GM18867 (cell line): ENCODE measurements at regions not wholly inside any gene's neighbourhood (a gene's known extent, or its start where the extent isn't known, plus 50 kb on each side); places are given as distances from the start of the nearest gene placed in this dataset.
"Not testable (repeated sequence)": the region's sequence is repeated elsewhere in the genome, so short reads cannot be mapped to it uniquely, and the experiment has no call there.

ENCODE experiments used
- ATAC-seq: cut with Tn5 transposase; IDR thresholded peaks from one replicate; pipeline ENCODE4 v1.9.1; 2021; ENCODE audit warnings: mild to moderate bottlenecking, moderate library complexity; ENCODE audit not compliant: unreplicated experiment

DNA sequence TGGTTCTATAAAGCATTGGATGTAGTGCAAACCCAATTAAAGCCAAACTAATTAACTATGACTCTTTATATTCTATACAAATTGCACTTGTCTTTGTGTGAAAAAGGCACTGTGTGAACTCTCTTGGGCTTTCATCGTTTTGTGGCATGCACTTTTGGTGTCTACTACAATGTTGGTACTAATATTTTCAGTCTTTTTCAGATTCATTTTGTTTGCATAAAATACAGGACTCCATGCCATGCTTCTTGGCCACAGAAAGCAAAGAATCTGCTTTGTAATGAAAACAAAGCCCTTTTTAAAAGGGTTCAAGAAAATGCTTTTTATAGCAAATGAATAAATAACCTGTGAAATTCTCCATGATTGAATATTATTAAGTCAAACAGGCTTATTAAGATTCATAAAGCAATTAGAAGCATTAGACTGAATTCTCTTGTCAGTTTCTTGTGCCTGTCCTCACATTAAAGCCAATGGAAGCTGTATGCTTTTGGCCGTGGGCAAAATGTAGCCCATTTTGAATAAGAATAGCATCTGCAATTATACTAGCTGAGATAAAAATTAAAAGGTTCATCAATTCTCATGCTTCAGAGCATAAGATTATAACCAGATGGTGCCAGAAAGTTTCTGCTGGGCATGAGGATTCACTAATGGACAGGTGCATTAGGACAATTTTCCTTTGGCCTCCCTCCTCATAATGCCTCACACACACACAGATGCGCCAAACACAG is 1665.2 kb downstream of the SUCLG1 start:
- no peak for ATAC-seq

- ATAC-seq: no peak
These were observed 1666.8 kb downstream of the SUCLG1 start for GRCh38 chr2:82792316-82792715.

GRCh38 chr2:82790206-82791021 is 1668.7 kb downstream of the SUCLG1 start:
- ATAC-seq: no peak

DNA sequence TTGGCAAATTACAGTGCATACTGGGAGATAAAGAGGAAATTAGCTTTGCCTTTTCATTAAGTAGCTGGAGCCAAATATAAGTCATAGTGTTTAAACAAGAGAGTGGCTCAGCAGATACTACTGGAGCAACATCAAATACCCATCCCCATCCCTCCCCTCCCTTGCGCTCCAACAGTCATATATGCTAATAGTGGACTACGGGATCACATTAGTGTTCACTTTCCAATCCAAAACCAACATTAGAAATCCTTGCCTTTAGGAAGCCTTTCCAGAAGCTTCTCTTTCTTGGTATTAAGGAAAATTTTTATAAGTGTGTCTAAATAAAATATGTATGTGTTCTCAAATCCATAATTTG is 1669.3 kb downstream of the SUCLG1 start:
- no peak for ATAC-seq

DNA sequence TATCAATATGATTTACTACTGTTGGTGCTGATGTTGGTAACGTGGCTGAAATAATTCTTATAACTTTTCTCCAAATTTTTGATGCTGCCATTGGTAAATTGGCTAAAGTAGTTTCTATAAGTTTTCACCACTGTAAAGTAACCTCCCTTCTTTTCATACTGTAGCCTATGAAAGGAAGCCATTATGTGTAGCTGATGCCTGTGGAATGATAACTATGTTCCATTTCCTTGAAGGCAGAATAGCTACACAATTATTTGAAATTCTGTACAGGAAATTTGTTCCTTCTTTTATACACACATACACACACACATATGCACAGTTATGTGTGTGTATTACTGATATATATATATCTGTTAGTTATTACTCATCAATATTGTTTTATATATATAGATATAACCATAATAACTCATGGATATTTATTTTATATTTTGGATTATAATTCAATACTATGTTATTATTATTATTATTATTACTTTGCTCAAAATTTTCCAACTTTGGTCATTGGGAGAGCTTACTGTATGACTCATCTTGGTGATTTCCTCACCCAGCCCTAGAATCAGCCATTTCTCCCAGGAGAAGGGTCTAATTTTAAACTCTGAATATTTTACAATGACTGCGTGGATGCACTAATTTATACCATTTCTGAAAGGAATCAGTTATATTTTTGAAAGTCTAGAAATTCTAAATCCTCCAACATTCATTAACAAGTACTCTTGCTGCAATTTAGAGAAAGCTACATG is 1677.7 kb downstream of the SUCLG1 start:
- ATAC-seq: no peak

DNA sequence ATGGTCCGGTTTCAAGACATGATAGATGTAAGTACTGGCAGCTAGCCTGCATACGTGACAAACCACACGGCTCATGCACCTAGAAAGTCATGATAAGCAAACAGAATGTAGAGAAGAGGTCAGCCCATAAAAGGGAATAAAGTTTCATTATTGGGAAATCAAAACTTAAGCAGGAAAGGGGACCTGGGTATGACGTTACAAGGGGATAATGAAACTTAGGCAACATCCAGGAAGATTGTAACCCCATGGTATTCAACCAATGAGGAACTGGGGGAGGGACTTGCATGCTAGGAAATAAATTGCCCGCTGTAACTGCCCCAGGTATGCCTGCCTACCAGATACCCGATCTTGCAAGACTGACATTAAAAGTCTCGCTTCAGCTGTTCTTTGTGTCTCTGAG is 1679.0 kb downstream of the SUCLG1 start:
- no peak for ATAC-seq

- ATAC-seq: no peak
These were observed 1706.7 kb downstream of the SUCLG1 start for GRCh38 chr2:82752396-82752795.

- ATAC-seq: no peak
These were observed 1710.4 kb downstream of the SUCLG1 start for GRCh38 chr2:82748653-82749052.

DNA sequence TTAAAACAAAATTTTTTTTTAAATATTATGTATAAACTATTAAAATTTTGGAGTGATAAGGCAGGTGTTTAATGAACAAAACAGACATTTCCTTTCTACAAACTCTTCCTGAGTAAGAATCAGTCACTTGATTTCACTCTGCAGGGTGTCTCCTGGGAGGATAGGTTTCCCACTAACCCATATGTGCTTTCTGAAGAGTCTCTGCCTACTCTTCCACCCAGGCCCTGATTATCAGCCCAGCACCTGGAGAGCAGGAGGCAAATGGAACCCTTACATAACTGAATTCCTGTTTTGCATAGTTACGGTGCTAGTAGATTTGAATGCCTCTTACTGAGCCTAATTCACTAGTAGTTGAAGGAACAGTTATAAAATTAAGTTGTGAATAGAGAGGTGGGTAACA is 1718.6 kb downstream of the SUCLG1 start:
- ATAC-seq: no peak

DNA sequence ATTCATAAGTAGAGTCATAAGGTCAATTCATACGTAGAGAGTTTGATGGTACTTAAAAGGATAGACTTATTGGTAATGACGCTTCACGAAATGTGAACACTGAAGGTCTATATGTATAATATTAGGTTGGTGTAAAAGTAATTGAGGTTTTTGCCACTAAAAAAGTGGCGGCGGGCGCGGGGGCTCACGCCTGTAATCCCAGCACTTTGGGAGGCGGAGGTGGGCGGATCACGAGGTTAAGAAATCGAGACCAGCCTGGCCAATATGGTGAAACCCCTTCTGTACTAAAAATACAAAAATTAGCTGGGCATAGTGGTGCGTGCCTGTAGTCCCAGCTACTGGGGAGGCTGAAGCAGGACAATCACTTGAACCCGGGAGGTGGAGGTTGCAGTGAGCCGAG is 1721.1 kb downstream of the SUCLG1 start:
- not testable (repeated sequence) for ATAC-seq

- no peak for ATAC-seq
These were observed 1723.7 kb downstream of the SUCLG1 start for GRCh38 chr2:82735336-82735735.

GRCh38 chr2:82731824-82732223 is 1727.3 kb downstream of the SUCLG1 start:
- ATAC-seq: no peak

GRCh38 chr2:82730811-82731210 is 1728.3 kb downstream of the SUCLG1 start:
- no peak for ATAC-seq

DNA sequence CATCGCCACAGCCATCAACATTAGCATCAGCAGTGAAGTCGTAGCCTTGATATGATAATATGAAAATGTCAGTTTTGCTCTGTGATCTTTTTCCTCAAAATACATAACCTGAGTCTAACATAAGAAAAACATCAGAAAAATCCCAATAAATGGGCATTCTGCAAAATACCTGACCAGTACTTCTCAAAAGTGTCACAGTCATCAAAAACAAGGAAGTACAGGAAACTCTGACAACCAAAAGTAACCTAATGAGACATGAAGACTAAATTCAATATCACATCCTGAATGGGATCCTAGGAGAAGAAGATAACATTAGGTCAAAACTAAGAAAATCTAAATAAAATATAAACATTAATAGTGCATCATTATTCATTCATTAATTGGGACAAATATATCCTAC is 1731.0 kb downstream of the SUCLG1 start:
- ATAC-seq: no peak

GRCh38 chr2:82708681-82709080 is 1750.4 kb downstream of the SUCLG1 start:
- no peak for ATAC-seq

DNA sequence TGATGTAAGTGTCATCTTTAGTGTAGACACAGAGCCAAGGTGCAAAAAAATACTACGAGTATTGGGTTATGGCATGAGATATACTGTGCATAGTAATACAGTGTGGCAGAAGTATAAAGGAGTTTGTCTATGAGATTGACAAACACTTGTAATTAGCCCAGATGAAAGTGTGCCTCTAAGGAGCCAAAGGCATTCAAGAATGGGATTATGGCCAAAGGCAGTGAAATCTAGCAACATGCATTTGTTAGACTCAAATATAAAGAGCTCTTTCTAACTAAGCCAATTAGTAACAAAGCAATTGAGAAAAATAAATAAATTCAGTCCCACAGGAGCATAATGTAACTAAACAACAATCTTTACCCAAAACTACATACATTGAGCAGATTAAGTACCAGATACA is 1761.8 kb downstream of the SUCLG1 start:
- no peak for ATAC-seq

DNA sequence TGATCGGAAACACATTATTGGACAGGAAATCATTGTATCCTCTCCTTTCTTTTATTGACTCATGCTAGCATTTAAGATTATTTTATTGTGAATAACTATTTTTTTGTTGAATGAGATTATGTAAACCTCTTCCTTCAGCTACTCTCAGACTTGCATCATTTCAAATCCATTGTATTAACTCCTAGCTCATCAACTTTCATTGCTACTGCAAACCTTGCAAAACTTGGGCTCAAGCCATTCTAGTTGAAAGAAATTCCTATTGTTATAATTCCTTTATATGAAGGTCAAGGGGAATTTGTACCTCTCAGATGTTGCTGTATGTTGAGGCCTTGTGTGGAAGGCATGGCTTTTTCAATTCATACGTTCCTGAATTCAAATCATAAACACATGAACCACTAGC is 1764.6 kb downstream of the SUCLG1 start:
- ATAC-seq: no peak

DNA sequence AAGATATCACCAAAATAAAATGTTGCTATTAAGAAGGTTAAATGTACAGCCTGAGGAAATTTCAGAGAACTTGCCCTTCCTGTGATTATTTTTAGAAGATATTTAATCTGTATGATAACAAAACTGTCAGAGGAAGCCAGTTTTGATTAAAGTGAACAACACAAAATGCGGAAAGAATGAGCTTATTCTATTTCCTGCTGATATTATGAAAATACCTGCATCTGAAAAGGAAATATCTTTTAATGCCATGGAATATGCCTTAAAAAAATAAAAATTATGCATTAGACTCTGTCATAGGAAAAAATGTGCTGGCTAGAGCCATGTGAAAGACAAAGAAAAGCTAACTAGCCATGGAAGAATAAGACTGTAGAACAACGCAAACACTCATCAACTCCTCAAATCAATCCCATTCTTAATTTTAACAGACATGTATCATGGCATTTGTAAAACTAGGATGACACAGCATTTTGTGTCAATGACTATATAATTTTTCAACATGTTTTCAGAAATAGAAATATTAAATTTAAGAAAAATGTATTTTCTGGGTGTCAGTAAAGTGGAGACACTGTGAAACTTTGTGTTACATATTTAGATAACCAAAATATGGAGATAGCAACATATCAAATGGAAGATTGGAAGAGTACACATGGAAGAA is 1768.2 kb downstream of the SUCLG1 start:
- ATAC-seq: no peak

- ATAC-seq: no peak
These were observed 1783.9 kb downstream of the SUCLG1 start for GRCh38 chr2:82675186-82675585.

DNA sequence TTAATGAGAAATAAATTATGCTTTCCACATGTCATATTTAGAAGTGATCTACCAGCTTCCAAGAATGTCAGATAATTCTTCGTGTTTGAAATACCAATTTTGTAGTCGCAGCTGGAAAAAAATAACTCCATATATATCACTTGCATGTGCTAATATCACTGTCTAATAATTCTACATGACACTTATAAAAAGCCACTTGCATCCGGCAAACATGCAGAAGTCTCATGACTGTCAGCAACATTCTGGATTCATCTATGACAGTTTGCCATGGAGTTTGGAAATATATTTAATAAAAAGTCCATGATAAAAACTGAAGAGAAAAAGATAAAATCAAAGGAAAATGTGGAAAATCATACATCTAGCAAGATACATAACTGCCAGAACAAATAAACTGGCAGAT is 1784.4 kb downstream of the SUCLG1 start:
- ATAC-seq: no peak

GRCh38 chr2:82667491-82667890 is 1791.6 kb downstream of the SUCLG1 start:
- ATAC-seq: no peak
